SK-N-SH treated with all-trans-retinoic acid at 6 μM for 48 hours (cell line): ENCODE measurements at regions not wholly inside any gene's neighbourhood (a gene's known extent, or its start where the extent isn't known, plus 50 kb on each side); places are given as distances from the start of the nearest gene placed in this dataset.

ENCODE experiments used
- BACH2 ChIP-seq: fragments of 250-450 bp; sonication (Bioruptor Pico); IDR thresholded peaks from 2 replicates; pipeline ENCODE4 v1.9.0; 2021; ENCODE audit warnings: mild to moderate bottlenecking, borderline replicate concordance
- CSDC2 ChIP-seq: fragments of 250-450 bp; sonication (Bioruptor Pico); IDR thresholded peaks from 2 replicates; pipeline ENCODE4 v1.5.0; 2020; ENCODE audit warnings: mild to moderate bottlenecking, moderate library complexity
- GLIS3 ChIP-seq: fragments of 250-450 bp; sonication (Bioruptor Pico); IDR thresholded peaks from 2 replicates; pipeline ENCODE4 v1.5.0; 2020; ENCODE audit warnings: mild to moderate bottlenecking, moderate library complexity
- PPARA ChIP-seq: fragments of 250-450 bp; sonication (Bioruptor Pico); IDR thresholded peaks from 2 replicates; pipeline ENCODE4 v1.5.0; 2020; ENCODE audit warnings: mild to moderate bottlenecking, borderline replicate concordance
- RARB ChIP-seq: fragments of 250-450 bp; sonication (Bioruptor Pico); IDR thresholded peaks from 2 replicates; pipeline ENCODE4 v1.8.0; 2021; ENCODE audit warnings: mild to moderate bottlenecking, moderate library complexity
- TSHZ2 ChIP-seq: fragments of 250-450 bp; sonication (Bioruptor Pico); IDR thresholded peaks from 2 replicates; pipeline ENCODE4 v1.5.0; 2020; ENCODE audit warnings: mild to moderate bottlenecking, moderate library complexity
- ZNF565 ChIP-seq: fragments of 450-650 bp; formaldehyde crosslinking; conservative IDR thresholded peaks from 2 replicates; pipeline ENCODE4 v1.5.0; 2020; ENCODE audit warnings: low read depth, mild to moderate bottlenecking, moderate library complexity
- ZNF70 ChIP-seq: fragments of 450-650 bp; formaldehyde crosslinking; IDR thresholded peaks from 2 replicates; pipeline ENCODE4 v1.5.0; 2020; ENCODE audit warnings: mild to moderate bottlenecking, moderate library complexity
- ZNF8 ChIP-seq: fragments of 450-650 bp; formaldehyde crosslinking; IDR thresholded peaks from 2 replicates; pipeline ENCODE4 v1.5.0; 2020; ENCODE audit warnings: mild to moderate bottlenecking, moderate library complexity
- TF ChIP-seq, protein P1 (sequence below): fragments of 250-450 bp; sonication (Bioruptor Pico); IDR thresholded peaks from 2 replicates; pipeline ENCODE4 v1.8.0; 2020; ENCODE audit warnings: mild to moderate bottlenecking, moderate library complexity, borderline replicate concordance

- TF ChIP-seq PPARA (CRISPR knock-in tag) (no peak), RARB (CRISPR knock-in tag) (no peak), TSHZ2 (no peak), ZNF8 (CRISPR knock-in tag) (no peak), ZNF565 (CRISPR knock-in tag) (no peak), CSDC2 (no peak), ZNF70 (CRISPR knock-in tag) (no peak), GLIS3 (CRISPR knock-in tag) (no peak), BACH2 (CRISPR knock-in tag) (no peak)
- TF ChIP-seq, protein P1, sequence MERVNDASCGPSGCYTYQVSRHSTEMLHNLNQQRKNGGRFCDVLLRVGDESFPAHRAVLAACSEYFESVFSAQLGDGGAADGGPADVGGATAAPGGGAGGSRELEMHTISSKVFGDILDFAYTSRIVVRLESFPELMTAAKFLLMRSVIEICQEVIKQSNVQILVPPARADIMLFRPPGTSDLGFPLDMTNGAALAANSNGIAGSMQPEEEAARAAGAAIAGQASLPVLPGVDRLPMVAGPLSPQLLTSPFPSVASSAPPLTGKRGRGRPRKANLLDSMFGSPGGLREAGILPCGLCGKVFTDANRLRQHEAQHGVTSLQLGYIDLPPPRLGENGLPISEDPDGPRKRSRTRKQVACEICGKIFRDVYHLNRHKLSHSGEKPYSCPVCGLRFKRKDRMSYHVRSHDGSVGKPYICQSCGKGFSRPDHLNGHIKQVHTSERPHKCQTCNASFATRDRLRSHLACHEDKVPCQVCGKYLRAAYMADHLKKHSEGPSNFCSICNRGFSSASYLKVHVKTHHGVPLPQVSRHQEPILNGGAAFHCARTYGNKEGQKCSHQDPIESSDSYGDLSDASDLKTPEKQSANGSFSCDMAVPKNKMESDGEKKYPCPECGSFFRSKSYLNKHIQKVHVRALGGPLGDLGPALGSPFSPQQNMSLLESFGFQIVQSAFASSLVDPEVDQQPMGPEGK (CRISPR knock-in tag) = no peak
These were observed 179.9 kb upstream of the BCOR start for GRCh38 chrX:40277672-40278071.
